Testis (tissue), 2 donors: ENCODE measurements at regions not wholly inside any gene's neighbourhood (a gene's known extent, or its start where the extent isn't known, plus 50 kb on each side); places are given as distances from the start of the nearest gene placed in this dataset.

Experiments
- DNase-seq: peaks from one replicate; pipeline ENCODE4 v3.0.0-alpha.2; 2019
- H3K27ac ChIP-seq, 2 donors: fragments of 200-600 bp; sonication (generic); one replicate each; pipeline ENCODE4 v1.5.1; 2019
- H3K27me3 ChIP-seq: fragments of 200-600 bp; sonication (generic); one replicate; pipeline ENCODE4 v1.5.1; 2019
- H3K36me3 ChIP-seq: fragments of 200-600 bp; sonication (generic); one replicate; pipeline ENCODE4 v1.5.1; 2017; ENCODE audit warnings: low read depth; ENCODE audit errors: missing control alignments
- H3K4me1 ChIP-seq: fragments of 200-600 bp; sonication (generic); one replicate; pipeline ENCODE4 v1.5.1; 2019
- H3K4me3 ChIP-seq, 2 donors: fragments of 200-600 bp; sonication (generic); one replicate each; pipeline ENCODE4 v1.5.1; 2017 to 2019
- H3K9me3 ChIP-seq: fragments of 200-600 bp; sonication (generic); one replicate; pipeline ENCODE4 v1.5.1; 2017
- POLR2A ChIP-seq: fragments of 450-650 bp; IDR thresholded peaks from one replicate; pipeline ENCODE4 v1.6.1; 2017; ENCODE audit warnings: antibody characterized with exemption, mild to moderate bottlenecking, moderate library complexity
- WGBS, 2 donors: methylation state at CpG; one replicate each; pipeline ENCODE4 v1.1.5; 2018; 5-methylcytosine and 5-hydroxymethylcytosine counted together
- intact Hi-C: fragments of 100-400 bp; cut with DNase I; formaldehyde crosslinking; loops from one replicate; pipeline ENCODE4 v1.15.1; 2023; ENCODE audit warnings: low total_unique reads
- TF ChIP-seq, protein P1 (sequence below), 3 experiments: fragments of 450-650 bp in 2 of 3; fragments of 200-600 bp in 1 of 3; sonication (generic) in 1 of 3; IDR thresholded peaks; one replicate each; pipeline ENCODE4 v1.5.1; 2016 to 2019; ENCODE audit warnings: antibody characterized with exemption in 3 of 3, mild to moderate bottlenecking in 2 of 3, moderate library complexity in 1 of 3

GRCh38 chr2:14910654-14911053 is 278.1 kb downstream of the LRATD1 start:
- Histone ChIP-seq H3K27me3 (no peaks in the 10 kb centered on the region), H3K4me3 (no peak overlapping the region), H3K4me1 (no peaks in the 10 kb centered on the region), H3K9me3 (no peaks in the 10 kb centered on the region), H3K36me3 (no peaks in the 10 kb centered on the region), H3K27ac (no peak overlapping the region)
- WGBS, 2 donors, result 50 to 64% methylated on average over 2 of the region's 2 CpGs
- intact Hi-C loops, result no loop called here
- TF ChIP-seq POLR2A, result no peak
- TF ChIP-seq, protein P1, sequence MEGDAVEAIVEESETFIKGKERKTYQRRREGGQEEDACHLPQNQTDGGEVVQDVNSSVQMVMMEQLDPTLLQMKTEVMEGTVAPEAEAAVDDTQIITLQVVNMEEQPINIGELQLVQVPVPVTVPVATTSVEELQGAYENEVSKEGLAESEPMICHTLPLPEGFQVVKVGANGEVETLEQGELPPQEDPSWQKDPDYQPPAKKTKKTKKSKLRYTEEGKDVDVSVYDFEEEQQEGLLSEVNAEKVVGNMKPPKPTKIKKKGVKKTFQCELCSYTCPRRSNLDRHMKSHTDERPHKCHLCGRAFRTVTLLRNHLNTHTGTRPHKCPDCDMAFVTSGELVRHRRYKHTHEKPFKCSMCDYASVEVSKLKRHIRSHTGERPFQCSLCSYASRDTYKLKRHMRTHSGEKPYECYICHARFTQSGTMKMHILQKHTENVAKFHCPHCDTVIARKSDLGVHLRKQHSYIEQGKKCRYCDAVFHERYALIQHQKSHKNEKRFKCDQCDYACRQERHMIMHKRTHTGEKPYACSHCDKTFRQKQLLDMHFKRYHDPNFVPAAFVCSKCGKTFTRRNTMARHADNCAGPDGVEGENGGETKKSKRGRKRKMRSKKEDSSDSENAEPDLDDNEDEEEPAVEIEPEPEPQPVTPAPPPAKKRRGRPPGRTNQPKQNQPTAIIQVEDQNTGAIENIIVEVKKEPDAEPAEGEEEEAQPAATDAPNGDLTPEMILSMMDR (IDR thresholded peaks at IDR 0.05), result no peak
- DNase-seq, result no peak

DNA sequence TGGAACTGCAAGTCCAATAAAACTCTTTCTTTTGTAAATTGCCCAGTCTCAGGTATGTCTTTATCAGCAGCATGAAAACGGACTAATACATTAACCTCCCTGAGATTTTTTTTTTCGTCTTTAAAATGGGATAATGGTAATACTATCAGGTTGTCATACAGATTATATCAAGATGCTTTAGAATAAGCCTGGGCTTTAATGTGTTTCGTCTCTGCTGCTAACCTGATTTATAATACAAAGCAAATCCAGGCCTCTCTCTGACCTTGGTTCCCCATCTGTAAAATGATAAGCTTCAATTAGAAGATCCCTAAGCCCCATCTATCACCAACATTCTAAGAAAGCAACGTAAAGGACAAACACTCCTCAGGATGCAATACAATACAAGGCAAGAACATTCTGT is 283.5 kb downstream of the LRATD1 start:
- H3K4me1 ChIP-seq, result no peaks in the 10 kb centered on the region
- no peaks in the 10 kb centered on the region for H3K9me3 ChIP-seq
- intact Hi-C loops, result no loop called here
- H3K4me3 ChIP-seq, result no peak overlapping the region
- H3K36me3 ChIP-seq, result no peaks in the 10 kb centered on the region
- WGBS, 2 donors, result 53 to 66% methylated on average over 4 of the region's 4 CpGs
- TF ChIP-seq, protein P1 (IDR thresholded peaks at IDR 0.05), result no peak
- TF ChIP-seq POLR2A, result no peak
- H3K27ac ChIP-seq, result no peak overlapping the region
- DNase-seq, result no peak
- no peaks in the 10 kb centered on the region for H3K27me3 ChIP-seq

- intact Hi-C loops, result no loop called here
- TF ChIP-seq, protein P1 (IDR thresholded peaks at IDR 0.05), result no peak
- no peak for TF ChIP-seq POLR2A
- no peak for DNase-seq
- Histone ChIP-seq H3K4me1 (no peaks in the 10 kb centered on the region), H3K27me3 (no peaks in the 10 kb centered on the region), H3K9me3 (no peaks in the 10 kb centered on the region), H3K27ac (no peak overlapping the region), H3K4me3 (no peak overlapping the region), H3K36me3 (no peaks in the 10 kb centered on the region)
- WGBS, 2 donors, result 85 to 87% methylated on average over 6 of the region's 6 CpGs
Observed at GRCh38 chr2:14923820-14924580, 291.5 kb downstream of the LRATD1 start.

- no peaks in the 10 kb centered on the region for H3K4me1 ChIP-seq
- H3K36me3 ChIP-seq, result no peaks in the 10 kb centered on the region
- WGBS, 2 donors, result 89 to 90% methylated on average over 3 of the region's 3 CpGs
- TF ChIP-seq, protein P1 (IDR thresholded peaks at IDR 0.05), result no peak
- H3K9me3 ChIP-seq, result no peaks in the 10 kb centered on the region
- no peak overlapping the region for H3K27ac ChIP-seq
- no peaks in the 10 kb centered on the region for H3K27me3 ChIP-seq
- intact Hi-C loops, result no loop called here
- no peak for DNase-seq
- no peak overlapping the region for H3K4me3 ChIP-seq
Observed at GRCh38 chr2:14925471-14925870, 293.0 kb downstream of the LRATD1 start.

DNA sequence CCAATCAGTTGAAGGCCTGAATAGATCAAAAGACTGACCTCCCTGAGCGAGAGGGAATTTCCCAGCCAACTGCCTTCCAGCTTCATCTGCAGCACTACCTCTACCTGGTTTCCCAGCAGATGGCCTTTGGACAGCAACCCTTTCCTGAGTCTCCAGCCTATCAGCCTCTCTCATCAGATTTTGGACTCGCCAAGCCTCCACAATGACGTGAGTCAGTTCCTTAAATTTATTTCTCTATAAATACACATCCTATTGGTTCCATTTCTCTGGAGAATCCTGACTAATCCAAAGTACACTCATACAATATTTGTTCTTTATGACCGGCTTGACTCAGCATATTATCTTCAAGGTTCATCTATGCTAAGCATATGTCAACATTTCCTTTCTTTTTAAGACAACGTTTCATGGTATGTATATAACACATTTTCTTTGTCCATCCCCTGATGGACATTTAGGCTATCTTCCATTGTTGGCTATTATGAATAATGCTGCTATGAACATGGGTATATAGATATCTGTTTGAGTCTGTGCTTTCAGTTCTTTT is 294.6 kb downstream of the LRATD1 start:
- 84 to 93% methylated on average over 5 of the region's 5 CpGs for WGBS, 2 donors
- no peak for DNase-seq

More for the DNA sequence above, 294.6 kb downstream of the LRATD1 start:
- intact Hi-C loops, result no loop called here
- Histone ChIP-seq H3K27me3 (no peaks in the 10 kb centered on the region), H3K36me3 (no peaks in the 10 kb centered on the region), H3K27ac (no peak overlapping the region), H3K9me3 (no peaks in the 10 kb centered on the region), H3K4me3 (no peak overlapping the region), H3K4me1 (no peaks in the 10 kb centered on the region)
- TF ChIP-seq, protein P1 (IDR thresholded peaks at IDR 0.05), result no peak
- no peak for TF ChIP-seq POLR2A
